WTC11 (cell line): ENCODE measurements at regions not wholly inside any gene's neighbourhood (a gene's known extent, or its start where the extent isn't known, plus 50 kb on each side); places are given as distances from the start of the nearest gene placed in this dataset.

Source experiments
- ATF1 ChIP-seq: sonication (generic); formaldehyde crosslinking; IDR thresholded peaks from 2 replicates; pipeline ENCODE4 v1.8.1; 2023; ENCODE audit warnings: mild to moderate bottlenecking, moderate library complexity, missing genetic modification reagents
- ATF3 ChIP-seq: sonication (generic); formaldehyde crosslinking; conservative IDR thresholded peaks from 2 replicates; pipeline ENCODE4 v1.8.1; 2022; ENCODE audit warnings: mild to moderate bottlenecking, missing genetic modification reagents
- CREM ChIP-seq: sonication (generic); formaldehyde crosslinking; IDR thresholded peaks from 2 replicates; pipeline ENCODE4 v1.8.1; 2022; ENCODE audit warnings: mild to moderate bottlenecking, missing genetic modification reagents, moderate library complexity
- CTCF ChIP-seq: fragments of 200-600 bp; IDR thresholded peaks from 2 replicates; pipeline ENCODE4 v1.8.0; 2022; ENCODE audit warnings: antibody characterized with exemption
- GABPB1 ChIP-seq: sonication (generic); formaldehyde crosslinking; IDR thresholded peaks from 2 replicates; pipeline ENCODE4 v1.8.1; 2023; ENCODE audit warnings: mild to moderate bottlenecking, missing genetic modification reagents
- MAX ChIP-seq: sonication (generic); formaldehyde crosslinking; IDR thresholded peaks from 2 replicates; pipeline ENCODE4 v1.8.0; 2022; ENCODE audit warnings: mild to moderate bottlenecking, missing genetic modification reagents
- NR2C2 ChIP-seq: sonication (generic); formaldehyde crosslinking; IDR thresholded peaks from 2 replicates; pipeline ENCODE4 v1.8.0; 2022; ENCODE audit warnings: mild to moderate bottlenecking, missing genetic modification reagents
- PRRX2 ChIP-seq: fragments of 250-450 bp; sonication (Bioruptor Pico); IDR thresholded peaks from 2 replicates; pipeline ENCODE4 v1.8.0; 2021; ENCODE audit warnings: mild to moderate bottlenecking
- TCF7 ChIP-seq: sonication (generic); formaldehyde crosslinking; IDR thresholded peaks from 2 replicates; pipeline ENCODE4 v1.8.0; 2022; ENCODE audit warnings: mild to moderate bottlenecking, low read depth, missing genetic modification reagents, moderate library complexity
- TP53 ChIP-seq: sonication (generic); formaldehyde crosslinking; IDR thresholded peaks from 2 replicates; pipeline ENCODE4 v1.8.1; 2023; ENCODE audit warnings: mild to moderate bottlenecking, missing genetic modification reagents
- ZNF423 ChIP-seq: fragments of 250-450 bp; sonication (Bioruptor Pico); IDR thresholded peaks from 2 replicates; pipeline ENCODE4 v2.1.2; 2022; ENCODE audit warnings: mild to moderate bottlenecking, moderate library complexity
- ZNF512 ChIP-seq: sonication (generic); formaldehyde crosslinking; IDR thresholded peaks from 2 replicates; pipeline ENCODE4 v1.8.1; 2022; ENCODE audit warnings: missing genetic modification reagents, borderline replicate concordance

GRCh38 chr2:199696048-199696447 is 154.9 kb downstream of the FTCDNL1 start:
- TF ChIP-seq ZNF512: no peak
- TF ChIP-seq PRRX2: no peak
- TF ChIP-seq TCF7 (CRISPR knock-in tag): no peak
- TF ChIP-seq CTCF: no peak
- TF ChIP-seq TP53 (CRISPR knock-in tag): no peak
- no peak for TF ChIP-seq NR2C2
- no peak for TF ChIP-seq CREM (CRISPR knock-in tag)
- no peak for TF ChIP-seq MAX
- TF ChIP-seq ATF3 (CRISPR knock-in tag): no peak
- no peak for TF ChIP-seq GABPB1 (CRISPR knock-in tag)
- TF ChIP-seq ZNF423 (CRISPR knock-in tag): no peak
- no peak for TF ChIP-seq ATF1 (CRISPR knock-in tag)
